GM21723 (cell line): ENCODE measurements at regions not wholly inside any gene's neighbourhood (a gene's known extent, or its start where the extent isn't known, plus 50 kb on each side); places are given as distances from the start of the nearest gene placed in this dataset.
"Not testable (repeated sequence)": the region's sequence is repeated elsewhere in the genome, so short reads cannot be mapped to it uniquely, and the experiment has no call there.

Experiments
- ATAC-seq: cut with Tn5 transposase; IDR thresholded peaks from one replicate; pipeline ENCODE4 v1.9.1; 2021; ENCODE audit warnings: mild to moderate bottlenecking, moderate library complexity; ENCODE audit not compliant: unreplicated experiment

DNA sequence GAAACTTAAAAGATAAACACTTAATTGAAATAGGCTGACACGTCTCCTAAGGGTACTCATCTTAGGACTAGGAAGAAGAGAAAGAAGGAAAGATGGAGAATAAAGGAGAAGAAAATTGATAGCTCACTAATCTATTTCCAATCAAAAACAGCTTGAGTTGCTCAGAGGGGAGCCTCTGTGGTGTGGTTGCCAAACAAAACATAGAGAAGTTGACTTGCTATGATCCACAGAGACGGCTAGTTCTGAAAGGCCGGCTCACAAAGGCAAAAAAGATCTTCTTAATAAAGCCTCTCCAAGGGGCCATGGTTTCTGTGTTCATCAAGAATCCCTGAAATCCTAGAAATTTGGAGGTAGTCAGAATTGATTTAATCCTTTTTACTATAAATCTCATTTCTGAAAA lies 644.1 kb downstream of the LMO4 start:
- ATAC-seq = no peak

DNA sequence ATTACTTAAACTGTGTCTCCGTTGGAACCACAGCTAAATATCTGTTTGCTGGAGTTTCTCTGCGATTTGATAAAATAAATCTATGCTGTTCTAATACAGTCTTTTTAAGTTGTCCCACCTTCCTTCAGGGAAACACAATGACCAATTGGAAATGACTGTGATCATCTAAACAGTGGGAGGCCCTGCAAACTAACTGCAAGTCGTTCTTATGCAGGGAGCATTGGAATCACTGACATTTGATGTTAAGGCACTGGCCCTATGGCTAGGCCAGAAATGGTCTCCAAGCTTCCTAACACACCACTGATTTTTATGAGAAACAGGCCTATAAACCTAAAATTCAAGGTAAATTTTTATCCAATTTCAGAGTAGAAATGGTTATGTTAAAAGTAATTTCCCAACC lies 645.2 kb downstream of the LMO4 start:
- ATAC-seq = no peak

DNA sequence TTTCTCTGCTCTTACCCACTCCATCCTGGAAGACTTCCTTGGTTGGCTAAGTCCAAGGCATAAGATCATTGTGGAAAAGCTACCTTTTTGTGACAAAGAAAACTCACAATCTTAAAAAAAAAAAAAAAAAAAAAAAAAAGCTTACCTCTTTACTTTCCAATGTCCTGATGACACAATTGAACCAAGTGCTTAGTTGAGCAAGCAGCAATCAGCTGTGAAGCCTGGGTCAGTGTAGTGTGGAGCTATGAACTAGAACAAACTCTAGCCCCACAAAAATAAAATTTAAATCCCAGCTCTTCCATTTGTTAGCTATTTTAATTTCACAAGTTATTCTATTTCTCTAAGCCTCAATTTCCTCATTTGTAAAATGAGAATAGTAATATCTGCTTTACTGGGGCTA lies 647.6 kb downstream of the LMO4 start:
- ATAC-seq = no peak

DNA sequence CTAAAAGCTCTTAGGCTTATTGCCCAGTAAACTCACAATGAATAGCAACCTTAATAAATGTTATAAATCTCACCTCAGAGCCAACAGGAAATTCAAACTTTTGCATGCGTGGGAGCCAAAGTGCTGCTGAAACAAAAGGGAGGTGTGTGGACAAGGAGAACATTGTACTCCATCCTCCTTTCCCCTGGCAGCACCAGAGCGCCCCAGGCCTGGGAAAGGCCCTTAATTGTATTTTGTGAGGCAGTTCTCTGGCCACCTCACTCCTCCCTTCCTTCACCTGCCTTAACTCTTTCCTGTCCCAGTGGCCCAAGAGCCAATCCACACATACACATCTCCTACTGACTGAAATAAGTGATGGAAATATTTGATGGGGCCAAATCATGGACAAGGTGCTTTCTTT lies 648.5 kb downstream of the LMO4 start:
- no peak for ATAC-seq

DNA sequence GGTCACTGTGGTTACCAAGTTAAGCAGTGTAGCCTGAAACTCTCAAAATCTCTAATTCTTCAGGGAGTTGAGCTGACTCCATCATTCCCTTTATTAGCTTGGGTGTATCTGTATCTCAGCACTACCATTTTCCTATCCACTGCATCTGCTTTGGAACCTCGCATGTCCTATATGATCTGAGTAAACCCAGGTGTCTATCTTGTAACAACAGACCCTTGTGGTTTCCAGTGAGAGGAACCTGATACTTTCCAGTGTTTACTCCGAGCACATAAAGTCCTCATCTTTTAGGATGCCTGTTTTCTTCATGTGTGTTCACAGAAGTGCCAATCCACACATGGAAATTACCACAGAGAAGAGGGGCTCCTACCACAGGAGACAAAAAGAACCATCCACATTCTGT lies 650.4 kb downstream of the LMO4 start:
- no peak for ATAC-seq

DNA sequence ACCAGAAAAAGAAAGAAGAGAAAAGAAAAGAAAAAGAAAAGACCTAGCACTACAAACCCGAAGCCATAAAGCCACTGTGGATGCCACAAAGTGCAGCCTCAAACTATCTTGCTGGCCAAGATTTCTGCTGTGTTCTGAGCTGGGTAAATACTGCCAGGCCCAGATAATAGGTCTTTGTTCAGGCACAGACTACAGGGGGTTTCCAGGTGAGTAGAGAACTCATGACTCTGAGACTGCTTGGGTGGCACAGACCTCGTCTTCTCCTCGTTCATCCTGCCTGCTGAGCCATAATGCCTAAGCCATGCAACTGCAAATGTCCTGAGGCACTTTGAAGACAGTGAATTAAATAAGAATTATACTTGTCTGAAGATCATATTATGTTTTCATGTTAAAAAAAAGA lies 651.8 kb downstream of the LMO4 start:
- no peak for ATAC-seq

DNA sequence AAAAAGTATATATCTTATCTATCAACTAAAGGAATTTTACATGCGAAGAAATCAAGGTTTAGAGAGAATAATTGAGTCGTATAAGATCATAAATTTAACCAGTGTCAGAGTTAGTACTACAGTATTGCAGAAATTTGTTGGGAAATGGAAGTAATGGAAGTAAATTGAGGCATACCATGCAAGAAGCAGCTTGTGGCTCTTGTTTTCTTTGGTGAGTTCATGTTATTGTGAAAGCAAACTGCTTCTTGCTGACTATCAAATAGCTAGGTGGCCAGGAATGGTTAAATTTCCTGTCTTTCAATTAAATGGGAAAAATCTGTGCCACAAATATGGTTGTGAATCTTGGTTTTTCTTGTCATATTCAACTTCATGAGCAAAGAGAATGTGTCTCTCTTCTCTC lies 652.7 kb downstream of the LMO4 start:
- ATAC-seq = no peak

DNA sequence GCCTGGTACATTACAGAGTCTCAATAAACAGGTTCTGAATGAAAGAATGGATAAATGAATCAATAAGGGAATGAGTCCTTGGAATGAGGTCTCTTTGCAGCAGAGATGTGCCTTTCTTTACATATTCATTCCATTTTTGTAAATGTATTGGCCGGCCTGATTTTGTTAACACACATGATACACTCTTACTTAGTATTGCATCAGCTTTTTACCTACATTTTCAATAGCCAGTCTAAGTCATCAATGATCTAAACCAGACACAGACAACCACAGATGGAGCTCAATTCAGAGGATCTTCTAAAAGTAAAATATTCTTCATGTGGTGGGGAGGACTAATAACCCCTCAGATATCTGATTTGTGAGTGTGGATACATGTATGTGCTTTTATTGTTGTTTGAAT lies 653.1 kb downstream of the LMO4 start:
- ATAC-seq = no peak

DNA sequence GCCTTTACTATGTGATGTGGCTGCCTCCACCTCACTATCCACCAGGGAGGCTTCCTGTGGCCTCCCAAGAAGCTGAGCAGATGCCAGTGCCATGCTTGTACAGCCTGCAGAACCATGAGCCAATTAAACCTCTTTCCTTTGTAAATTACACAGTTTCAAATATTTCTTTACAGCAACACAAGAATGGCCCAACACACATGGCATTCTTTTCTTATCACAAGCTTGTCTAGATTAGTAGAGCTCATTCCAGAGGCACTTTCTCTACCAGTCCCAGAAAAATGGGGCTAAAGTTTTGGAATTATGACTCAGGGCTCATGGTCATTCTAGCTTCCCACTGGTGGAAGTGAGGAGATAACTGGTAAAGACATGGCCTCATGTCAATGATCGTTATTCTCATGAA lies 655.2 kb downstream of the LMO4 start:
- no peak for ATAC-seq

DNA sequence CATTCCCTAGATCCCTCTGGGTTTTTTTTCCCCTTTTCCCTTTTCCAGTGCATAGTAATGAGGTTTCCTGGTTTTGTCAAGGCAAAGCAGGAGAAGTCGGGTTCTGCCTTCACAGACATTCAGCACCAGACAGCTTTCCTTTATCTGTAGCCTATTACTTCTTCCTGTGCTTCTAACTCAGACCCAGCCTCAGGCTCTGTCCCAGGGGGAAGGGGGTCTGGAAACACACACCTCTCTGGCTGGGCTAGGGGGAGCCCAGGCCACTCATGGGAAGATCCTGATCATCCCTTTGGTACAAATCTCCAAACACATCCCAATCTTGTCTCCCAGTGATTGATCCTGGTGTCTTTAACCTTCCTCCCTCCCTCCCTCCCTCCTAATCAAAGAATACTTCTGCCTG lies 656.4 kb downstream of the LMO4 start:
- ATAC-seq = no peak

DNA sequence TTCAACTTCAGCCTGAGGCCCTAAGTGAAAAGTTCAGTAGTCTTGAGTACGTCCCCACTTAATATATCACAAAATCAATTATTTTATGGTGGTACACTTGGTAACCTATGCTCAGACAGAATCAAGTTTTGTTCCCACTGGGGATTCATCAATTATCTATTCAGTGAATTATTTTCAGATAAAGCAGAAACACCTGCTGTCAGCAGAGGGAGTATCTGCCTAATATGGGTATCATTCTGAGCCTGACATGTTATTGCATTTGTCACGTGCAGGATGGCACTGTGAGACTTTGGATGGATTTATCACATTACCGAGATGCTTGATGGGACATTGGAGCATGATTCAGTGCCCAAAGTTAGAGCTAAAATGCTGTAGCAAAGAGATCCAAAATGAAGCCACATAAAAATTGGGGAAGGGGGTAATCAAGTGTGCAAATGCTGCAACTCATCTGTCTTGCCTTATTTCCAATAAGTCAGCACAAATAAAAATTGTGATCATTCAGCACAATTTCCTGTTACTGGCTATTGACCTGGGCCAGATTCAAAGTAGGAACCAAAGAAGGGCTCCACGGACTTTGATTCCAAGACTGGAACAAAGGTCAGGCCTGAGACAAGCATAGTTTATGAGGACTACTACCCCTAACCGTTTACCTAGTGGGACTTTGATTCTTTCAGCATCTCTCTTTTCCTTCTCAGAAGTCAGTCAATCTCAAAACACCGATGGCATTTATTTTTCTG lies 657.6 kb downstream of the LMO4 start:
- no peak for ATAC-seq

DNA sequence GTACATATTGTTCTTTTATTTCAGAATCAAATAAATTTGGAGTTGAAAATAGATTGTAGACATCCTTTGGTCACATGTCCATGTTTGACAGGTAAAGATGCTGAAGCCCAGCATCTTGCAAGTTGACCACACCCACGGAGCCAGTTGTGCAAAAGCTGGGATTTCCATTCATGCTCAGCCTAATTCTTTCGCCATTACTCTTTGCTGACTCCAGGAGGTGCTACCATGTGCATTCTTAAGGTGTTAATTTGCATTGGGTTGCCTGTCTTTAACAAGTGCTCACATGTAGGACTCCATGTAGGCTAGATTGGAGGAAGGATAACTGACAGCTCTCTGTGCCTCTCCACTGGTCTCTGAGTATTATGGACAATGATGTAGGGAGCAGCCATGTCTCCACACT lies 660.7 kb downstream of the LMO4 start:
- no peak for ATAC-seq

DNA sequence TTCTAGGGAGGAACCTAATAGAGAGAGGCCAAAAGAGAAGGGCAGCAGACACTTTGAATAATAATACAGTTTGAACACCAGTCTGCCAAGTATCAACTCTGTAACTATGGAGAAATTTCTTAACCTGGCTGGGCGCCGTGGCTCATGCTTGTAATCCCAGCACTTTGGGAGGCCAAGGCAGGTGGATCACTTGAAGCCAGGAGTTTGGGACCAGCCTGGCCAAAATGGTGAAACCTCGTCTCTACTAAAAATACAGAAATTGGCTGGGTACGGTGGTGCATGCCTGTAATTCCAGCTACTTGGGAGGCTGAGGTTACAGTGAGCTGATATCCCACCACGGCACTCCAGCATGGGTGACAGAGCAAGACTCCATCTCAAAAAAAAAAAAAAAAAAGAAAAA lies 663.9 kb downstream of the LMO4 start:
- not testable (repeated sequence) for ATAC-seq

DNA sequence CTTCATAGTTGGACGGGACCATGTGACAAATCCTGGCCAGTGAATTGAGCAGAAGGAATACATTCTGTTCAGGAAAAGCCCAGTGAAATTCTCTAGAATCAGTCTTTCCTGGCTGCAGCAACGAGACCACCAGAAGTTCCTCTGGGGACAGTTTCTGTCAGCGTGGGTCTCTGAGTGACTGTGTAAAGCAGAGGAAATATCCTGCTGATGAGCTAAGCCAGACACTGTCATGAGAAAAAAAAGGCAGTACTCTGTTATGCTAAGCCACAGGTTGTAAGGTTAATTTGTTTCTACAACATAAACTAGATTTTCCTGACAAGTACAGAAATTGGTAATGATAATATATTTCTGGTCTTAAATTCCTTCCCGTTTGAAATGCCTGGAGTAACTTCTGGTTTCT lies 664.4 kb downstream of the LMO4 start:
- ATAC-seq = no peak

DNA sequence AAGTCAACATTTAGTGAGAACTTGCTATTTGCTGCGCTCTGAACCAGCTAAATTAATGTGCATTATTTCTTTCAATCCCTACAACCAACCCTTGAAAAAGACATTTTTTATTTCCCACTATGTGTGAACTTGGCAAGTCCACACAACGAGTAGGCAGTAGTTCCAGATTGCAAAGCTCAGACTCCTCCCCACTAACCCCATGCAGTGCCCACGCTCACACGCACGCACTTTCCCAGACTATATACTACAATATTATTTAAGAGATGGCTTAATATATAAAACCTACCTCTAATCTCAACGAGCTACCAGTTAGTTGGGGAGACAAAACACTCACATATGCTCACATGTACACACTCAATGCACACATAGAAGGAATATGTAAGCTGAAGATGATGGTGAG lies 671.2 kb downstream of the LMO4 start:
- ATAC-seq = no peak

DNA sequence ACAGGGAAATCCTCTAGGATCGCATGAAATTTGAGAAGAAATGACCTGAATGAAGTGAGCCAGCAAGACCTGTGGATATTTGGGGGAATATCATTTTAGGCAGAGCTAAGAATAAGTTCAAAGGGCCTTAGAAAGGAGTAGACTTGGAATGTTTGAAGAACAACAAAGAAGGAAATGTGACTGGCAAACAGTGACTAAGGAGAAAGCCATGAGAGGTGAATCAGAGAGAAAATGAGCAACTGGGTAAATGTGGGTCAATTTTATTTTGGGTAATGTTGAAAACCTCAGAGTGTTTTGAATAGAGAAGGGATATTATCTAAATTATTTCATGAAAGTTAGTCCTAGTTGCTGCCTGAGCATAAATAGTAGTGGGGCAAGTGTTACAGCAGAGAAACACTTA lies 672.8 kb downstream of the LMO4 start:
- no peak for ATAC-seq

DNA sequence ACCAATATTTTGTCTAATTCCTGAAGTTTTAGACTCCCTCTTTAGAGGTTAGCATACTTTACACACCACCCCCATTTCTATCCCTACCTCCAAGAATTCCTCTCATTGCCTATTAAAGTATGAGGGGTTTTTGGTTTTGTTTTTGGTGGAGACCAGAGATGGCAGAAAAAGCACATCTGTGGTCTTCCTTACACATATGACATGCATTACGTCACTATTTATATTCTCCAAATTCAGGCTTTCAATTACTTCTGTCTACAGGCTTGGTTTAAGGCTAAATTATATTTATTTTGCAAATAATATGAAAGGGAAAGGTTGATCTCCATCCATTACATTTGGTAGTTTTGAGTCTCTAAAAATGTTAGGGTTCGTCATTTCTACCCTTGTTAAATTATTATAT lies 674.6 kb downstream of the LMO4 start:
- ATAC-seq = no peak

DNA sequence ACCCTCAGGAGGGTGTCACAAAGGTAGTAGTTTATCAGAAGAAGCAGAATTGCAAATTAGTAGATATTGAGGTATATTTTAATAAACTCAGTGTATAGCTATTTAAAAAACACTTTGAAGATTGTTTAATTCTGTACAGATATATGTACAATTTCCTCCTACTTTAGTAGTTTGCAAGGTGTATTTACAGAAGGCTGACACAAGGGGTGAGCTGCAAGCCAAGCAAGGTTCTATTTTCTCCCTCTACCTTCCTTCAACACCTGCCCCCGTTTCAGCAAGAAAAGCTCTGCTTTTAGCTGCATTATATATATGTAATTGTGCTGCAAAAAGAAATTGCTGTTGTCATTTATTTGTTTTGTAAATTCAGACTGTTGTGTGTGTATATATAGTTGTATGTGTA lies 674.2 kb upstream of the PKN2 start:
- no peak for ATAC-seq

DNA sequence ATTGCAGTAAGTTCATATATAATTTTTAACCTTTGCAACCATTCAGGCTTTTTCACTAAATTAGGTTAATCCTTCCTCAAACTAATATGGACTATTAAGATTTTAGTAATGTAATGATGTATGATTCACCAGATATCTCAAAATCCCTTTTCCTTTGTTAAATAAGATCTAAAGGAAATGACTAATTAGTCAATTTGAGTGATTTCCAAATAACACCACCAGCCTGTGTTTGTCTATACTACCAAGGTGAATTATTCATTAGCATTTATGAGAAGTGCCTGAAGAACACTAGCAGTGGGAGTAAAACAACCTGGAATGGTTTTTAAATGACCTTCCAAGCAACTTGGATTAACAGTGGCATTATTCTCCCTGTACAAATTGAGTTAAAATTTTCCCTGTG lies 670.6 kb upstream of the PKN2 start:
- no peak for ATAC-seq

DNA sequence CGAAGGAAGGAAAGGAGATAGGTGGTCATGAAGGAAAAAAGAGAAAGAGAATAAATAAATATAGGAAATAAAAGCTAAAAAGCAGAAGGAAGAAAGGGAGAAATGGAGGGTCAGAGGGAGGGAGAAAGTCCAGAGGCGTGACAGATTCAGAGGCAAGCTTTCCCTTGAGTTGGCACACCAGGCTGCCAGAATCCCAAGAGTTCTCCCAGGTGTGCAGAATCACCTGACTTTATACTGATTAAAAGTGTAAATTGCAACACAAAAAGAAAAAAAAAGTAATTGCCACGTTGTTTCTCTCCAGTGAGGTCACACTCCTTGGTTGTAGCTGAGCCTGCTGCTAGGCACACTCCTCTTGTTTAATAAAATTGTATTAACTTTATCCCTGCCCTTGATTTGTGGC lies 669.9 kb upstream of the PKN2 start:
- ATAC-seq = no peak

DNA sequence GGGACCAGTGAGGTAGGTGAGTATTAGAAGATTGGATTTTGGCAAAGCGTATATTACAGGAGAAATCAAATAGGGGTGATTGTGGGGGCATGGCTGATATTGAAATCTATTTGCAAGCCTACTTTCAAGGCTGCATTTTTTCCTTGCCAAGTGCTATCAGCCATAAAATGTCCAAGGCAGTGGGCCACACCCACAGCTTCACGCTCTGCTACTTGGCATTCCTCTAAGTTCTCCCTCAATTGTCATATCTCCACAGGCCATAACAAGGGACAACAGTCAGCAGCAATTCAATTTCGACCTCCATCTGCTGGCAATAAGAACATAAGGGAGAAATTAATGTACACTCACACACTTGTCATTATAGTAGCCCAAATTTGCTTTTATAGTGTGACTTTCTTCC lies 667.1 kb upstream of the PKN2 start:
- no peak for ATAC-seq

DNA sequence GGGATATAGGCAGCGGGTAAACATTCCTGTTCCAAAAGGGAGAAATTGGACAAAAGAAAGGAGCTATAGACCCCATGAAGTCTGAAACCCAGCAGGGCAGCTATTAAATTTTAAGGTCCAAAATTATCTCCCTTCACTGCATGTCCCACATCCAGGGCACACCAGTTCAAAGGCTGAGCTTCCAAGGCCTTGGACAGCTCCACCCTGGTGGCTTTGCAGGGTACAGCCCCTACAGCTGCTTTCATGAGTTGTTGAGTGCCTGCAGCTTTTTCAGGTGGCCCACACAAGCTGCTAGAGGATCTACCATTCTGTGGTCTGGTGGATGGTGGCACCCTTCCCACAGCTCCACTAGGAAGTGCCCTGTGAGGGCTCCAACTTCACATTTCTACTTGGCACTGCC lies 662.5 kb upstream of the PKN2 start:
- no peak for ATAC-seq

DNA sequence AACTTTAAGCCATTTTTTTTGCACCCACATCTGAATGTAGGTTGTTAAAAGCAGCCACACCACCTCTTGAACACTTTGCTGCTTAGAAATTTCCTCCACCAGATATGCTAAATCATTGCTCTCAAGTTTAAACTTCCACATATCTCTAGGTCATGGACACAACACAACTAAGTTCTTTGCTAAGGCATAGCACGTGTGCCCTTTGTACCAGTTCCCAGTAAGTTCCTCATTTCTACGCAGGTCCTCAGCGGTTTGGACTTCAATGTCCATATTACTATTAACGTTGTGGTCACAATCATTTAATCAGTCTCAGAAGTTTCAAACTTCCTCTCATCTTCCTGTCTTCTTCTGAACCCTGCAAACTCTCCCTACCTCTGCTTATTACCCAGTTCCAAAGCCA lies 661.6 kb upstream of the PKN2 start:
- no peak for ATAC-seq

DNA sequence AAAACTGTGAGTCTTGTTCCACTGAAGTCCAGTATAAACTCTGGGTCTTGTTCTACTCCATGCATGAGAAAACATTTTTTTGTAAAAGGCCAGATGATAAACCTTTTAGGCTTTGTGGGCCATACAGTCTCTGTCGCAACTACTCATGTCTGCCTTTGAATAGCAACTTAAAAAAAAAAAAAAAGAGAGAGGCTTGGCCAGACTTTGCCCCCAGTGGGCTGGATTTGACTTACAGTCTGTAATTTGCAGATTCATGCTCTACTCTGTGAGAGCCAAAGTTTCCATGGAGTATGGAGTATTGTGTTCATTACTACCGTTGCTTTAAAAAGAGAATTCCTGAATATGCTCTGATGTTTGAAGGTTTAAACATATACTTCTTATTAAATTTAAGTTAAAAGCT lies 654.9 kb upstream of the PKN2 start:
- no peak for ATAC-seq
